ENCODE measurements at regions not wholly inside any gene's neighbourhood (a gene's known extent, or its start where the extent isn't known, plus 50 kb on each side); places are given as distances from the start of the nearest gene placed in this dataset.

DNA sequence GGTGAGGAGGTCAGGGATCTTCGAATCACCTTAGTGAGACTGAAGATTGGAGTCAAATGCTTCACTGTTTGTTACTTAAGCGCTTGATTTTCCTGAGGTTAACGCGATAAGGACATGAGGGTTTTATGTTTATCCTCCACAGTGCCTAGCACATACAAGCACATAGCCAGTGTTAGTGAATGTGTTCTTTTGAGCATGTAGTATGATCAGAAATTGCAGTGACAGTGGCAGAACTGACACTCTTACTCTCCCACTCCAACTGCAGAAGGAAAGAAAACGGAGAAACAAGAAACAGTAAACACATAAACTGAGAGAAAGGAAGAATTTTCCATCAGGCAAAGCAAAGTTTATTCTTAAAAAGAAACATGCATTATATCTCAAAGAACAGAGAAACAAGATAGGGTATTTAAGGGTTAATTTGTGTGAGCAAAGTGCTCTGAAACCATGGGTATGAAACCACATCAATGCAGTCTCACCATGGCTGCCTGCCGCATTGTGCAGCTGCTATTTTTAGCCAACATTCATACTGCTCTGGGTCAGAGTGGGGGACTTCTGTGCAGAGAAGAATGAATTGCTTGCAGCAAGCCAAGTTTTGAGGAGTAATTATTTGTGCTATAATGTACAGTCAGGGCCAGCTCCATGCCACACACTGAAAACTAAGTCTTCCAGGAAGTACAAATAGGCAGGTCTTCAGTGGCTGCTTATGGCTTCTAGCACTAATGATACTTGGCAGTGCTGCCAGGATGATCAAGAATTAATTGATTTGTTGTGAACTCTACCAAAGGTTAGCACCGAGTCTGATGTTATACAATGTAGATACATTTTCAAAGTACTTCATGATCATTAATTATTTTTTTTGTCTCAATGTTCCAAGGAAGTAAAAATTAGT, 152.0 kb downstream of the MACC1 start:
- Mint-ChIP-seq H3K36me3 (ENCODE audit: insufficient read depth, unreplicated experiment) (no peaks in the 10 kb centered on the region), H3K4me3 (ENCODE audit: unreplicated experiment) (no peak overlapping the region), H3K9me3 (ENCODE audit: unreplicated experiment) (peaks cover 28% of the 10 kb centered on the region), H3K27ac (ENCODE audit: unreplicated experiment) (no peak overlapping the region), H3K27me3 (ENCODE audit: insufficient read depth, unreplicated experiment) (no peaks in the 10 kb centered on the region), H3K4me1 (ENCODE audit: low read depth, unreplicated experiment) (no peaks in the 10 kb centered on the region)
- intact Hi-C loops (cut with micrococcal nuclease; ENCODE audit: unreplicated experiment): no loop called here
- ChIA-PET POLR2A (no interaction called here), CTCF (no interaction called here)
- no TSS peak for BruUV-seq (replicated peaks)
- Histone ChIP-seq H3K4me1 (peaks cover 15% of the 10 kb centered on the region; the same call in 1 of the 2 replicates), H3K27me3 (replicated peaks; ENCODE audit: control insufficient read depth, insufficient read depth, low read length) (no peaks in the 10 kb centered on the region), H3K4me3 (ENCODE audit: low read depth, low read length) (no peak overlapping the region), H3K36me3 (ENCODE audit: control insufficient read depth, insufficient read depth, low read length) (no peaks in the 10 kb centered on the region), H3K9me3 (peaks cover 11% of the 10 kb centered on the region; the same call in 1 of the 2 replicates)
- TF ChIP-seq, protein P1, sequence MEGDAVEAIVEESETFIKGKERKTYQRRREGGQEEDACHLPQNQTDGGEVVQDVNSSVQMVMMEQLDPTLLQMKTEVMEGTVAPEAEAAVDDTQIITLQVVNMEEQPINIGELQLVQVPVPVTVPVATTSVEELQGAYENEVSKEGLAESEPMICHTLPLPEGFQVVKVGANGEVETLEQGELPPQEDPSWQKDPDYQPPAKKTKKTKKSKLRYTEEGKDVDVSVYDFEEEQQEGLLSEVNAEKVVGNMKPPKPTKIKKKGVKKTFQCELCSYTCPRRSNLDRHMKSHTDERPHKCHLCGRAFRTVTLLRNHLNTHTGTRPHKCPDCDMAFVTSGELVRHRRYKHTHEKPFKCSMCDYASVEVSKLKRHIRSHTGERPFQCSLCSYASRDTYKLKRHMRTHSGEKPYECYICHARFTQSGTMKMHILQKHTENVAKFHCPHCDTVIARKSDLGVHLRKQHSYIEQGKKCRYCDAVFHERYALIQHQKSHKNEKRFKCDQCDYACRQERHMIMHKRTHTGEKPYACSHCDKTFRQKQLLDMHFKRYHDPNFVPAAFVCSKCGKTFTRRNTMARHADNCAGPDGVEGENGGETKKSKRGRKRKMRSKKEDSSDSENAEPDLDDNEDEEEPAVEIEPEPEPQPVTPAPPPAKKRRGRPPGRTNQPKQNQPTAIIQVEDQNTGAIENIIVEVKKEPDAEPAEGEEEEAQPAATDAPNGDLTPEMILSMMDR (IDR thresholded peaks at IDR 0.05; ENCODE audit: insufficient read depth in 1 of 2, low read depth in 1 of 2, low read length in 1 of 2, severe bottlenecking in 1 of 2, unreplicated experiment in 1 of 2): no peak
- DNase-seq: peak in 1 of 2 experiments; percentile 6

DNA sequence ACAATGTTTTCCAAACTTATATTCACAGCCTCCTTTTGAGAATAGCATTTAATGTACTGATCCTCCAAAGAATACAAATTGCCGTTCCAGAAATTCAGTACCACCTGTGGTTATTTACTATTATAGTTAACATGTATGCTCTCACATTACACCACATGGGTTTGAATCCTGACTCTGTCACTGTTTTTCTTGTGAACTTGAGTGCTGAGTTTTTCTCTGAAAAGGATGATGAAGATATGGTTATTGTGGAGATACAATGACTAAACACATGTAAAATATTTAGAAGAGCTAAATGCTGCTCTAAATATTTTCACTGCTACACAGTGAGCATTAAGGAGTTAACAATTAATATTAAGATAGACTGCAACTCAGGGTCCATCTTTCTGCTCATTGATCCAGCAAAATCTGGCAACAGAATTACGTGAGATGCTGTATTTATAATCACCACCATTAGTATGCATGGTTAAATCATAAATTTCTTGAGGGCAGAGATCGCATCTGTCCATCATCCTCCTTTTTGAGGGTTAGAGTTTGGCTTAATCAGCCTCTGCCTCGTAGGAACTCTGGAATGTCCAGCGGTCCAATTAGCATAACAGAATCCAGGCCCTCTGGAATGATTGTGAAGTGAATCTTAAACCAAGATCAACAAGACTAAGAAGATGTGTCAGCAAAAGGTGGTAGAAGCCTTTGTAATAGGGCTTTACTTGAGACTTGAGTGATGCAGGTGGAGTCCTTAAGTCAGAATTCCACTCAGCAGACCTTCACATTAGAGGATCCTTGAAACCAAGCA, 152.8 kb downstream of the MACC1 start:
- TF ChIP-seq, protein P1 (IDR thresholded peaks at IDR 0.05; ENCODE audit: insufficient read depth in 1 of 2, low read depth in 1 of 2, low read length in 1 of 2, severe bottlenecking in 1 of 2, unreplicated experiment in 1 of 2): no peak
- H3K27me3 ChIP-seq (replicated peaks; ENCODE audit: control insufficient read depth, insufficient read depth, low read length): no peaks in the 10 kb centered on the region
- POLR2A ChIA-PET: no interaction called here
- Mint-ChIP-seq H3K4me3 (ENCODE audit: unreplicated experiment) (no peak overlapping the region), H3K27me3 (ENCODE audit: insufficient read depth, unreplicated experiment) (no peaks in the 10 kb centered on the region), H3K36me3 (ENCODE audit: insufficient read depth, unreplicated experiment) (no peaks in the 10 kb centered on the region), H3K27ac (ENCODE audit: unreplicated experiment) (no peak overlapping the region), H3K4me1 (ENCODE audit: low read depth, unreplicated experiment) (no peaks in the 10 kb centered on the region), H3K9me3 (ENCODE audit: unreplicated experiment) (peaks cover 20% of the 10 kb centered on the region)
- no peak overlapping the region for H3K4me3 ChIP-seq (ENCODE audit: low read depth, low read length)
- H3K9me3 ChIP-seq: peaks cover 11% of the 10 kb centered on the region; the same call in 1 of the 2 replicates
- DNase-seq: peak in 1 of 2 experiments; percentile 7
- CTCF ChIA-PET: no interaction called here
- peaks cover 15% of the 10 kb centered on the region; the same call in 1 of the 2 replicates for H3K4me1 ChIP-seq
- H3K36me3 ChIP-seq (ENCODE audit: control insufficient read depth, insufficient read depth, low read length): no peaks in the 10 kb centered on the region
- BruUV-seq (replicated peaks): no TSS peak
- intact Hi-C loops (cut with micrococcal nuclease; ENCODE audit: unreplicated experiment): no loop called here

- no peaks in the 10 kb centered on the region for H3K36me3 Mint-ChIP-seq (ENCODE audit: insufficient read depth, unreplicated experiment)
- H3K27ac Mint-ChIP-seq (ENCODE audit: unreplicated experiment): peak overlapping the region; percentile 22
- CTCF ChIA-PET: no interaction called here
These were observed 153.5 kb downstream of the MACC1 start for GRCh38 chr7:20063644-20064043.

More at GRCh38 chr7:20063644-20064043, 153.5 kb downstream of the MACC1 start:
- TF ChIP-seq, protein P1 (IDR thresholded peaks at IDR 0.05; ENCODE audit: insufficient read depth in 1 of 2, low read depth in 1 of 2, low read length in 1 of 2, severe bottlenecking in 1 of 2, unreplicated experiment in 1 of 2): no peak
- peaks cover 15% of the 10 kb centered on the region; the same call in 1 of the 2 replicates for H3K4me1 ChIP-seq
- no peak for DNase-seq
- peaks cover 12% of the 10 kb centered on the region for H3K9me3 Mint-ChIP-seq (ENCODE audit: unreplicated experiment)
- no peak overlapping the region for H3K4me3 Mint-ChIP-seq (ENCODE audit: unreplicated experiment)
- BruUV-seq (replicated peaks): no TSS peak
- H3K36me3 ChIP-seq (ENCODE audit: control insufficient read depth, insufficient read depth, low read length): no peaks in the 10 kb centered on the region
- H3K4me1 Mint-ChIP-seq (ENCODE audit: low read depth, unreplicated experiment): no peaks in the 10 kb centered on the region
- POLR2A ChIA-PET: no interaction called here
- H3K27me3 Mint-ChIP-seq (ENCODE audit: insufficient read depth, unreplicated experiment): no peaks in the 10 kb centered on the region
- no peak overlapping the region for H3K4me3 ChIP-seq (ENCODE audit: low read depth, low read length)
- intact Hi-C loops (cut with micrococcal nuclease; ENCODE audit: unreplicated experiment): no loop called here
- H3K9me3 ChIP-seq: peaks cover 11% of the 10 kb centered on the region; the same call in 1 of the 2 replicates
- H3K27me3 ChIP-seq (replicated peaks; ENCODE audit: control insufficient read depth, insufficient read depth, low read length): no peaks in the 10 kb centered on the region
